HepG2 (cell line): ENCODE measurements at regions not wholly inside any gene's neighbourhood (a gene's known extent, or its start where the extent isn't known, plus 50 kb on each side); places are given as distances from the start of the nearest gene placed in this dataset.

Source experiments
- ATAC-seq: fragments of 200-7000 bp; cut with Tn5 transposase; 3 replicates; pipeline ENCODE4 v1.9.1; 2020; ENCODE audit warnings: mild to moderate bottlenecking, moderate library complexity
- BruUV-seq: library from RNA; stranded (reverse); fragments of 400-500 nt; replicated peaks from 2 replicates; lab custom pipeline; 2021; lab: Mats Ljungman, UMichigan
- CTCF ChIA-PET: fragments of 300-600 bp; formaldehyde crosslinking; extraction: SDS; loops from one replicate; lab custom pipeline; 2021; ENCODE audit warnings: low total read pairs, inconsistent platforms, low intra/inter-chr PET ratio; lab: Yijun Ruan, JAX
- POLR2A ChIA-PET: fragments of 350-600 bp; sonication (Branson Sonifier 250); formaldehyde crosslinking; loops from one replicate; lab custom pipeline; 2020; ENCODE audit warnings: antibody characterized with exemption, inconsistent platforms; lab: Yijun Ruan, JAX
- DNase-seq: peaks from one replicate; pipeline ENCODE4 v3.0.0-alpha.2; 2015; ENCODE audit warnings: low spot score
- FAIRE-seq: peaks from 3 replicates; lab custom pipeline; 2011; peaks lifted over from hg19 to GRCh38; lab: Jason Lieb, UNC
- H2AFZ ChIP-seq: one replicate; pipeline ENCODE4 v1.6.1; 2011; ENCODE audit warnings: low read length, inconsistent platforms
- H3K27ac ChIP-seq: fragments of 300-600 bp; 3 replicates; pipeline ENCODE4 v1.8.0; 2011; ENCODE audit warnings: mixed run types, mild to moderate bottlenecking, mixed read lengths, low read length, inconsistent platforms; ENCODE audit not compliant: insufficient read depth; ENCODE audit errors: extremely low read length
- H3K27me3 ChIP-seq, 2 experiments: fragments of 200-600 bp in 1 of 2; 2 replicates in 1 of 2; 3 replicates in 1 of 2; pipeline versions ENCODE4 v1.6.0 to v1.8.0; 2011; ENCODE audit warnings: low read length in 2 of 2, mild to moderate bottlenecking in 2 of 2, moderate library complexity in 2 of 2, inconsistent platforms in 1 of 2; ENCODE audit not compliant: insufficient read depth in 2 of 2, control insufficient read depth in 1 of 2
- H3K36me3 ChIP-seq, 2 experiments: fragments of 200-600 bp in 1 of 2; replicated peaks in 1 of 2; 2 replicates in 1 of 2; 3 replicates in 1 of 2; pipeline versions ENCODE4 v1.5.1 to v1.8.0; 2011; ENCODE audit warnings: low read length in 2 of 2, inconsistent platforms in 1 of 2; ENCODE audit not compliant: insufficient read depth in 2 of 2, control insufficient read depth in 1 of 2
- H3K4me1 ChIP-seq: 2 replicates; pipeline ENCODE4 v1.5.1; 2012; ENCODE audit warnings: low read length, inconsistent platforms; ENCODE audit not compliant: insufficient read depth
- H3K4me2 ChIP-seq: 2 replicates; pipeline ENCODE4 v1.6.0; 2011; ENCODE audit warnings: low read depth, low read length, inconsistent platforms
- H3K4me3 ChIP-seq, 3 experiments: fragments of 200-600 bp in 1 of 3; sonication (generic), shearing (Covaris generic) in 1 of 3; replicated peaks in 1 of 3; 2 replicates each; pipeline ENCODE4 v1.5.1; 2011 to 2016; ENCODE audit warnings: low read length in 3 of 3, inconsistent platforms in 2 of 3, low read depth in 2 of 3, mild to moderate bottlenecking in 2 of 3, control low read depth in 1 of 3, mixed read lengths in 1 of 3; ENCODE audit not compliant: insufficient read depth in 1 of 3
- H3K79me2 ChIP-seq: one replicate; pipeline ENCODE4 v1.6.1; 2011; ENCODE audit warnings: low read length, inconsistent platforms; ENCODE audit not compliant: insufficient read depth
- H3K9ac ChIP-seq: 2 replicates; pipeline ENCODE4 v1.6.0; 2011; ENCODE audit warnings: mild to moderate bottlenecking, low read depth, low read length, inconsistent platforms; ENCODE audit not compliant: insufficient read depth
- H3K9me3 ChIP-seq: 2 replicates; pipeline ENCODE4 v1.5.1; 2012; ENCODE audit warnings: mild to moderate bottlenecking, low read length
- H4K20me1 ChIP-seq: 2 replicates; pipeline ENCODE4 v1.6.0; 2011; ENCODE audit warnings: inconsistent platforms, mild to moderate bottlenecking, low read length, moderate library complexity; ENCODE audit not compliant: insufficient read depth
- SMYD3 ChIP-seq: sonication (generic); formaldehyde crosslinking; IDR thresholded peaks from 2 replicates; pipeline ENCODE4 v1.8.1; 2023; ENCODE audit warnings: mild to moderate bottlenecking, missing genetic modification reagents
- ZNF296 ChIP-seq: sonication (generic); formaldehyde crosslinking; conservative IDR thresholded peaks from 2 replicates; pipeline ENCODE4 v1.5.0; 2020; ENCODE audit warnings: mild to moderate bottlenecking, missing genetic modification reagents
- ZNF317 ChIP-seq: sonication (generic); formaldehyde crosslinking; IDR thresholded peaks from 2 replicates; pipeline ENCODE4 v1.5.0; 2020; ENCODE audit warnings: mild to moderate bottlenecking, missing genetic modification reagents
- WGBS: methylation state at CpG from one replicate; pipeline ENCODE4 v1.1.6; 2017; ENCODE audit warnings: low lambda C conversion rate; 5-methylcytosine and 5-hydroxymethylcytosine counted together
- in situ Hi-C: cut with HindIII; loops from 2 replicates; pipeline ENCODE4 v1.10.0; 2017; ENCODE audit warnings: low pct_unique_long_range_greater_than_20kb; ENCODE audit not compliant: extremely low pct_ligation_motif_present
- intact Hi-C: fragments of 100-400 bp; cut with micrococcal nuclease; formaldehyde crosslinking; loops from one replicate; pipeline ENCODE4 v1.10.0; 2022; ENCODE audit not compliant: unreplicated experiment
- TF ChIP-seq, protein P1 (sequence below): sonication (generic); formaldehyde crosslinking; IDR thresholded peaks from 2 replicates; pipeline ENCODE4 v1.9.0; 2021; ENCODE audit warnings: mild to moderate bottlenecking, missing genetic modification reagents
- TF ChIP-seq, protein P2 (sequence below): sonication (generic); formaldehyde crosslinking; IDR thresholded peaks from 2 replicates; pipeline ENCODE4 v1.9.0; 2021; ENCODE audit warnings: missing genetic modification reagents, borderline replicate concordance
- TF ChIP-seq, protein P3 (sequence below): sonication (generic); formaldehyde crosslinking; IDR thresholded peaks from 2 replicates; pipeline ENCODE4 v1.5.0; 2020; ENCODE audit warnings: mild to moderate bottlenecking, missing genetic modification reagents, borderline replicate concordance

DNA sequence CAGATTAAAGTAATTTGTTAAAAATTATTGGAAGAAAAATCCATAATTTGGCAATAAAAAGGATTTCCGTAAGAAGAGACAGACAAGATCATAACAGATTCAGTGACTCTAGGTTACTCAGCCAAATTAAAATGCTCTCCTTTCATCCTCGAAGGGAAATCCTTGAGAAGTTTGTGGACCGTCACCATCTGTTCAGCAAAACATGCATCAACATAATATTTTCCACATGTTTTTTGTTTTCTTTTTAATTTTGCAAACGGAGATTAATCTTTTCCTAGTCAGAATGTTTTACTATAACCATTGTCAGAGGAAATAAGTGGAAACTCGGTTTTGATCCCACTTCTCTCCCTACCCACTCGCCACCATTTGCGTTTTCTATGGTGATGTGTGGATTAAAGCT, 128.3 kb downstream of the TMCO5A start (continued):
- TF ChIP-seq, protein P1, sequence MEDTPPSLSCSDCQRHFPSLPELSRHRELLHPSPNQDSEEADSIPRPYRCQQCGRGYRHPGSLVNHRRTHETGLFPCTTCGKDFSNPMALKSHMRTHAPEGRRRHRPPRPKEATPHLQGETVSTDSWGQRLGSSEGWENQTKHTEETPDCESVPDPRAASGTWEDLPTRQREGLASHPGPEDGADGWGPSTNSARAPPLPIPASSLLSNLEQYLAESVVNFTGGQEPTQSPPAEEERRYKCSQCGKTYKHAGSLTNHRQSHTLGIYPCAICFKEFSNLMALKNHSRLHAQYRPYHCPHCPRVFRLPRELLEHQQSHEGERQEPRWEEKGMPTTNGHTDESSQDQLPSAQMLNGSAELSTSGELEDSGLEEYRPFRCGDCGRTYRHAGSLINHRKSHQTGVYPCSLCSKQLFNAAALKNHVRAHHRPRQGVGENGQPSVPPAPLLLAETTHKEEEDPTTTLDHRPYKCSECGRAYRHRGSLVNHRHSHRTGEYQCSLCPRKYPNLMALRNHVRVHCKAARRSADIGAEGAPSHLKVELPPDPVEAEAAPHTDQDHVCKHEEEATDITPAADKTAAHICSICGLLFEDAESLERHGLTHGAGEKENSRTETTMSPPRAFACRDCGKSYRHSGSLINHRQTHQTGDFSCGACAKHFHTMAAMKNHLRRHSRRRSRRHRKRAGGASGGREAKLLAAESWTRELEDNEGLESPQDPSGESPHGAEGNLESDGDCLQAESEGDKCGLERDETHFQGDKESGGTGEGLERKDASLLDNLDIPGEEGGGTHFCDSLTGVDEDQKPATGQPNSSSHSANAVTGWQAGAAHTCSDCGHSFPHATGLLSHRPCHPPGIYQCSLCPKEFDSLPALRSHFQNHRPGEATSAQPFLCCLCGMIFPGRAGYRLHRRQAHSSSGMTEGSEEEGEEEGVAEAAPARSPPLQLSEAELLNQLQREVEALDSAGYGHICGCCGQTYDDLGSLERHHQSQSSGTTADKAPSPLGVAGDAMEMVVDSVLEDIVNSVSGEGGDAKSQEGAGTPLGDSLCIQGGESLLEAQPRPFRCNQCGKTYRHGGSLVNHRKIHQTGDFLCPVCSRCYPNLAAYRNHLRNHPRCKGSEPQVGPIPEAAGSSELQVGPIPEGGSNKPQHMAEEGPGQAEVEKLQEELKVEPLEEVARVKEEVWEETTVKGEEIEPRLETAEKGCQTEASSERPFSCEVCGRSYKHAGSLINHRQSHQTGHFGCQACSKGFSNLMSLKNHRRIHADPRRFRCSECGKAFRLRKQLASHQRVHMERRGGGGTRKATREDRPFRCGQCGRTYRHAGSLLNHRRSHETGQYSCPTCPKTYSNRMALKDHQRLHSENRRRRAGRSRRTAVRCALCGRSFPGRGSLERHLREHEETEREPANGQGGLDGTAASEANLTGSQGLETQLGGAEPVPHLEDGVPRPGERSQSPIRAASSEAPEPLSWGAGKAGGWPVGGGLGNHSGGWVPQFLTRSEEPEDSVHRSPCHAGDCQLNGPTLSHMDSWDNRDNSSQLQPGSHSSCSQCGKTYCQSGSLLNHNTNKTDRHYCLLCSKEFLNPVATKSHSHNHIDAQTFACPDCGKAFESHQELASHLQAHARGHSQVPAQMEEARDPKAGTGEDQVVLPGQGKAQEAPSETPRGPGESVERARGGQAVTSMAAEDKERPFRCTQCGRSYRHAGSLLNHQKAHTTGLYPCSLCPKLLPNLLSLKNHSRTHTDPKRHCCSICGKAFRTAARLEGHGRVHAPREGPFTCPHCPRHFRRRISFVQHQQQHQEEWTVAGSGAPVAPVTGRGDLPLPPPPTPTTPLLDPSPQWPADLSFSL (CRISPR knock-in tag): no peak
- TF ChIP-seq, protein P2, sequence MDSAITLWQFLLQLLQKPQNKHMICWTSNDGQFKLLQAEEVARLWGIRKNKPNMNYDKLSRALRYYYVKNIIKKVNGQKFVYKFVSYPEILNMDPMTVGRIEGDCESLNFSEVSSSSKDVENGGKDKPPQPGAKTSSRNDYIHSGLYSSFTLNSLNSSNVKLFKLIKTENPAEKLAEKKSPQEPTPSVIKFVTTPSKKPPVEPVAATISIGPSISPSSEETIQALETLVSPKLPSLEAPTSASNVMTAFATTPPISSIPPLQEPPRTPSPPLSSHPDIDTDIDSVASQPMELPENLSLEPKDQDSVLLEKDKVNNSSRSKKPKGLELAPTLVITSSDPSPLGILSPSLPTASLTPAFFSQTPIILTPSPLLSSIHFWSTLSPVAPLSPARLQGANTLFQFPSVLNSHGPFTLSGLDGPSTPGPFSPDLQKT: no peak
- TF ChIP-seq, all 625 proteins: peak for 0

DNA sequence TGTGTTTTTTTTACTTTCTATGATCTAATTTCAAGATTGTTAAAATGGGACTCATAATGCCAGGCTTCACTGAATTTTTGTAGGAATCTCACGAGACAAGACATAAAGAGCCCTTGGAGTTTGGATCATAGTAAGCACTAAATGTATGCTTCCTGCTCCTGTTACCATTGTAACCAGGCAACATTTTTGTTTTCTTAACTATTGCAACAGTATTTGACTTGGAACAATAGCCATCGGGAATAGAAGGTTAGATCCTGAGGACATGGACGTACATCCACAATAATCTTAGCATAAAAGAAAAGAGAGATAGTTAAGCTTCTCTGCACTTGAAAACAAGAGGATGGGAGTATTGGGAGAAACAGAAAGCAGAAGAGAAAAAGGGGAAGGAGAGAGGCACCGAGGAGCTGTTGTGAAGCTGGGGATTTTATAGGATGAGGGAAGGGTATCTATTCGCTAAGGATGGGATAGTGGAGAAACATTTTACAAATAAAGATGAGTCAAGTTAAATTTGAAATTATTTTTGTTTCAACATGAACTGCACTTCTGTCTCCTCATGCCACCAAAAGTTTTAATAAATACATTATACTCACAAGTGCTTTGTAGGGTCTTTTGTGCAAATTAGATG, 131.4 kb downstream of the TMCO5A start:
- H3K4me3 ChIP-seq: no peak overlapping the region
- no peaks in the 10 kb centered on the region for H3K4me1 ChIP-seq
- H3K9ac ChIP-seq: no peak overlapping the region
- no peak overlapping the region for H3K27ac ChIP-seq
- ChIA-PET POLR2A (no interaction called here), CTCF (no interaction called here)
- H3K4me2 ChIP-seq: no peak overlapping the region
- no peak overlapping the region for H2AFZ ChIP-seq
- WGBS: 21% methylated on average over 5 of the region's 5 CpGs
- DNase-seq: no peak
- ATAC-seq: no peak
- in situ Hi-C loops (no loop called here), intact Hi-C loops (no loop called here)
- no peaks in the 10 kb centered on the region for H4K20me1 ChIP-seq
- H3K27me3 ChIP-seq: no peaks in the 10 kb centered on the region
- H3K36me3 ChIP-seq: no peaks in the 10 kb centered on the region
- FAIRE-seq: no peak
- H3K79me2 ChIP-seq: no peaks in the 10 kb centered on the region
- no TSS peak for BruUV-seq
- no peaks in the 10 kb centered on the region for H3K9me3 ChIP-seq
- TF ChIP-seq, protein P3, sequence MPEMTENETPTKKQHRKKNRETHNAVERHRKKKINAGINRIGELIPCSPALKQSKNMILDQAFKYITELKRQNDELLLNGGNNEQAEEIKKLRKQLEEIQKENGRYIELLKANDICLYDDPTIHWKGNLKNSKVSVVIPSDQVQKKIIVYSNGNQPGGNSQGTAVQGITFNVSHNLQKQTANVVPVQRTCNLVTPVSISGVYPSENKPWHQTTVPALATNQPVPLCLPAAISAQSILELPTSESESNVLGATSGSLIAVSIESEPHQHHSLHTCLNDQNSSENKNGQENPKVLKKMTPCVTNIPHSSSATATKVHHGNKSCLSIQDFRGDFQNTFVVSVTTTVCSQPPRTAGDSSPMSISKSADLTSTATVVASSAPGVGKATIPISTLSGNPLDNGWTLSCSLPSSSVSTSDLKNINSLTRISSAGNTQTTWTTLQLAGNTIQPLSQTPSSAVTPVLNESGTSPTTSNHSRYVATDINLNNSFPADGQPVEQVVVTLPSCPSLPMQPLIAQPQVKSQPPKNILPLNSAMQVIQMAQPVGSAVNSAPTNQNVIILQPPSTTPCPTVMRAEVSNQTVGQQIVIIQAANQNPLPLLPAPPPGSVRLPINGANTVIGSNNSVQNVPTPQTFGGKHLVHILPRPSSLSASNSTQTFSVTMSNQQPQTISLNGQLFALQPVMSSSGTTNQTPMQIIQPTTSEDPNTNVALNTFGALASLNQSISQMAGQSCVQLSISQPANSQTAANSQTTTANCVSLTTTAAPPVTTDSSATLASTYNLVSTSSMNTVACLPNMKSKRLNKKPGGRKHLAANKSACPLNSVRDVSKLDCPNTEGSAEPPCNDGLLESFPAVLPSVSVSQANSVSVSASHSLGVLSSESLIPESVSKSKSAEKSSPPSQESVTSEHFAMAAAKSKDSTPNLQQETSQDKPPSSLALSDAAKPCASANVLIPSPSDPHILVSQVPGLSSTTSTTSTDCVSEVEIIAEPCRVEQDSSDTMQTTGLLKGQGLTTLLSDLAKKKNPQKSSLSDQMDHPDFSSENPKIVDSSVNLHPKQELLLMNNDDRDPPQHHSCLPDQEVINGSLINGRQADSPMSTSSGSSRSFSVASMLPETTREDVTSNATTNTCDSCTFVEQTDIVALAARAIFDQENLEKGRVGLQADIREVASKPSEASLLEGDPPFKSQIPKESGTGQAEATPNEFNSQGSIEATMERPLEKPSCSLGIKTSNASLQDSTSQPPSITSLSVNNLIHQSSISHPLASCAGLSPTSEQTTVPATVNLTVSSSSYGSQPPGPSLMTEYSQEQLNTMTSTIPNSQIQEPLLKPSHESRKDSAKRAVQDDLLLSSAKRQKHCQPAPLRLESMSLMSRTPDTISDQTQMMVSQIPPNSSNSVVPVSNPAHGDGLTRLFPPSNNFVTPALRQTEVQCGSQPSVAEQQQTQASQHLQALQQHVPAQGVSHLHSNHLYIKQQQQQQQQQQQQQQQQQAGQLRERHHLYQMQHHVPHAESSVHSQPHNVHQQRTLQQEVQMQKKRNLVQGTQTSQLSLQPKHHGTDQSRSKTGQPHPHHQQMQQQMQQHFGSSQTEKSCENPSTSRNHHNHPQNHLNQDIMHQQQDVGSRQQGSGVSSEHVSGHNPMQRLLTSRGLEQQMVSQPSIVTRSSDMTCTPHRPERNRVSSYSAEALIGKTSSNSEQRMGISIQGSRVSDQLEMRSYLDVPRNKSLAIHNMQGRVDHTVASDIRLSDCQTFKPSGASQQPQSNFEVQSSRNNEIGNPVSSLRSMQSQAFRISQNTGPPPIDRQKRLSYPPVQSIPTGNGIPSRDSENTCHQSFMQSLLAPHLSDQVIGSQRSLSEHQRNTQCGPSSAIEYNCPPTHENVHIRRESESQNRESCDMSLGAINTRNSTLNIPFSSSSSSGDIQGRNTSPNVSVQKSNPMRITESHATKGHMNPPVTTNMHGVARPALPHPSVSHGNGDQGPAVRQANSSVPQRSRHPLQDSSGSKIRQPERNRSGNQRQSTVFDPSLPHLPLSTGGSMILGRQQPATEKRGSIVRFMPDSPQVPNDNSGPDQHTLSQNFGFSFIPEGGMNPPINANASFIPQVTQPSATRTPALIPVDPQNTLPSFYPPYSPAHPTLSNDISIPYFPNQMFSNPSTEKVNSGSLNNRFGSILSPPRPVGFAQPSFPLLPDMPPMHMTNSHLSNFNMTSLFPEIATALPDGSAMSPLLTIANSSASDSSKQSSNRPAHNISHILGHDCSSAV (CRISPR knock-in tag): no peak
- TF ChIP-seq SMYD3 (no peak), ZNF317 (CRISPR knock-in tag) (no peak), ZNF296 (CRISPR knock-in tag) (no peak)
